HCT116 (cell line): ENCODE measurements at regions not wholly inside any gene's neighbourhood (a gene's known extent, or its start where the extent isn't known, plus 50 kb on each side); places are given as distances from the start of the nearest gene placed in this dataset.

Experiments used
- ATAC-seq: fragments of 200-7000 bp; cut with Tn5 transposase; 2 replicates; pipeline ENCODE4 v1.9.1; 2020; ENCODE audit warnings: mild to moderate bottlenecking, moderate library complexity
- BruUV-seq: library from RNA; stranded (reverse); fragments of 400-500 nt; replicated peaks from 2 replicates; lab custom pipeline; 2021; lab: Mats Ljungman, UMichigan
- CTCF ChIA-PET: fragments of 300-600 bp; sonication (Branson Sonifier 250); formaldehyde crosslinking; loops from one replicate; lab custom pipeline; 2021; ENCODE audit warnings: antibody characterized with exemption; lab: Charles Lee
- POLR2A ChIA-PET: fragments of 300-600, 350-600 bp; sonication (Branson Sonifier 250); formaldehyde crosslinking; loops from one replicate; lab custom pipeline; 2021; ENCODE audit warnings: antibody characterized with exemption; lab: Charles Lee
- RAD21 ChIA-PET, 2 experiments: fragments of 300-600 bp; sonication (Branson Sonifier 250); formaldehyde crosslinking; loops; one replicate each; lab custom pipeline; 2023; ENCODE audit warnings: low total read pairs in 2 of 2; ENCODE audit not compliant: uncharacterized antibody in 2 of 2, unreplicated experiment in 2 of 2, low non-redundant PET in 1 of 2; lab: Charles Lee
- DNase-seq: peaks from one replicate; pipeline ENCODE4 v3.0.0-alpha.2; 2010; ENCODE audit warnings: low read depth, low spot score
- H2AFZ ChIP-seq: fragments of 200-600 bp; shearing (Covaris generic), sonication (generic); 2 replicates; pipeline ENCODE4 v1.6.1; 2017; ENCODE audit warnings: low read depth, mixed run types, mixed read lengths, antibody characterized with exemption, low read length; ENCODE audit not compliant: poor library complexity, severe bottlenecking
- H3K27ac ChIP-seq: 2 replicates; pipeline ENCODE4 v1.5.1; 2012; ENCODE audit warnings: low read depth, low read length
- H3K27me3 ChIP-seq: fragments of 200-600 bp; sonication (generic); 2 replicates; pipeline ENCODE4 v1.6.1; 2016; ENCODE audit warnings: mixed run types, low read length, mixed read lengths; ENCODE audit not compliant: insufficient read depth
- H3K36me3 ChIP-seq, 2 experiments: fragments of 200-500 bp in 1 of 2; fragments of 200-600 bp in 1 of 2; sonication (Bioruptor generic) in 1 of 2; sonication (generic) in 1 of 2; 2 replicates each; pipeline versions ENCODE4 v1.5.1 to v1.6.1; 2014 to 2016; ENCODE audit warnings: low read length in 2 of 2, inconsistent platforms in 1 of 2, mixed read lengths in 1 of 2, mixed run types in 1 of 2; ENCODE audit not compliant: insufficient read depth in 2 of 2, control insufficient read depth in 1 of 2
- H3K4me1 ChIP-seq, 2 experiments: fragments of 200-600 bp in 1 of 2; sonication (generic) in 1 of 2; 2 replicates each; pipeline versions ENCODE4 v1.5.1 to v1.6.1; 2012 to 2017; ENCODE audit warnings: low read length in 2 of 2, inconsistent platforms in 1 of 2, mild to moderate bottlenecking in 1 of 2, mixed read lengths in 1 of 2, mixed run types in 1 of 2, moderate library complexity in 1 of 2; ENCODE audit not compliant: insufficient read depth in 2 of 2, control insufficient read depth in 1 of 2
- H3K4me2 ChIP-seq: fragments of 200-600 bp; sonication (generic); 2 replicates; pipeline ENCODE4 v1.6.1; 2017; ENCODE audit warnings: mixed run types, low read length, mixed read lengths
- H3K4me3 ChIP-seq, 2 experiments: fragments of 200-600 bp in 1 of 2; sonication (generic) in 1 of 2; replicated peaks in 1 of 2; 2 replicates each; pipeline ENCODE4 v1.5.1; 2011 to 2016; ENCODE audit warnings: low read length in 2 of 2, control low read depth in 1 of 2, low read depth in 1 of 2, mild to moderate bottlenecking in 1 of 2, mixed read lengths in 1 of 2, mixed run types in 1 of 2
- H3K79me2 ChIP-seq: fragments of 200-600 bp; sonication (generic); 2 replicates; pipeline ENCODE4 v1.6.1; 2017; ENCODE audit warnings: mild to moderate bottlenecking, mixed run types, low read length, moderate library complexity, mixed read lengths; ENCODE audit not compliant: insufficient read depth
- H3K9ac ChIP-seq: fragments of 200-600 bp; sonication (generic); 2 replicates; pipeline ENCODE4 v1.6.1; 2016; ENCODE audit warnings: low read length, mixed read lengths
- H3K9me2 ChIP-seq: fragments of 200-600 bp; sonication (generic), shearing (Covaris generic); 2 replicates; pipeline ENCODE4 v1.6.1; 2017; ENCODE audit warnings: mixed run types, mild to moderate bottlenecking, moderate library complexity; ENCODE audit not compliant: insufficient read depth
- H3K9me3 ChIP-seq, 2 experiments: fragments of 200-500 bp in 1 of 2; fragments of 200-600 bp in 1 of 2; sonication (Bioruptor generic) in 1 of 2; sonication (generic) in 1 of 2; 2 replicates each; pipeline ENCODE4 v1.6.1; 2014 to 2017; ENCODE audit warnings: low read length in 2 of 2, mixed read lengths in 2 of 2, inconsistent platforms in 1 of 2, low read depth in 1 of 2, mild to moderate bottlenecking in 1 of 2, mixed run types in 1 of 2, moderate library complexity in 1 of 2; ENCODE audit not compliant: control insufficient read depth in 1 of 2, insufficient read depth in 1 of 2
- H4K20me1 ChIP-seq: fragments of 200-600 bp; sonication (generic), shearing (Covaris generic); 2 replicates; pipeline ENCODE4 v1.6.1; 2017; ENCODE audit warnings: mixed run types, mild to moderate bottlenecking, moderate library complexity; ENCODE audit not compliant: insufficient read depth
- CEBPB ChIP-seq: IDR thresholded peaks from 2 replicates; pipeline ENCODE4 v1.6.1; 2012; ENCODE audit warnings: low read depth
- CTCF ChIP-seq, 3 experiments: fragments of 200-600 bp in 1 of 3; sonication (generic) in 1 of 3; IDR thresholded peaks in 2 of 3; conservative IDR thresholded peaks in 1 of 3; 2 replicates each; pipeline ENCODE4 v1.5.1; 2012 to 2017; ENCODE audit warnings: low read depth in 2 of 3, low read length in 2 of 3, antibody characterized with exemption in 1 of 3, borderline replicate concordance in 1 of 3, control low read depth in 1 of 3, mild to moderate bottlenecking in 1 of 3, mixed read lengths in 1 of 3, mixed run types in 1 of 3, moderate library complexity in 1 of 3; ENCODE audit not compliant: insufficient read depth in 1 of 3
- EZH2 ChIP-seq: fragments of 200-600 bp; sonication (generic); IDR thresholded peaks from 2 replicates; pipeline ENCODE4 v1.6.1; 2017; ENCODE audit warnings: antibody characterized with exemption, mixed run types
- FOSL1 ChIP-seq: IDR thresholded peaks from 2 replicates; pipeline ENCODE4 v1.6.1; 2012; ENCODE audit warnings: low read depth
- POLR2A ChIP-seq: IDR thresholded peaks from 2 replicates; pipeline ENCODE4 v1.7.0; 2011; ENCODE audit warnings: borderline replicate concordance; ENCODE audit not compliant: insufficient read depth, insufficient read length; ENCODE audit errors: extremely low read depth
- POLR2AphosphoS5 ChIP-seq: IDR thresholded peaks from 2 replicates; pipeline ENCODE4 v1.6.1; 2011; ENCODE audit warnings: mild to moderate bottlenecking, low read depth, low read length, moderate library complexity
- RAD21 ChIP-seq: IDR thresholded peaks from 2 replicates; pipeline ENCODE4 v1.6.1; 2012; ENCODE audit warnings: low read depth, mild to moderate bottlenecking
- SIN3A ChIP-seq: IDR thresholded peaks from 2 replicates; pipeline ENCODE4 v1.6.1; 2012; ENCODE audit warnings: low read depth
- ZBTB33 ChIP-seq: IDR thresholded peaks from 2 replicates; pipeline ENCODE4 v1.6.1; 2011; ENCODE audit warnings: mild to moderate bottlenecking, low read length, moderate library complexity; ENCODE audit not compliant: insufficient replicate concordance; ENCODE audit errors: extremely low read depth
- intact Hi-C: fragments of 100-400 bp; cut with micrococcal nuclease; formaldehyde crosslinking; loops from 2 replicates; pipeline ENCODE4 v1.10.0; 2022

- TF ChIP-seq ZBTB33, result no peak
- TF ChIP-seq, all 23 proteins: peak for 0
Observed at GRCh38 chr2:59935005-59935404, 618.4 kb downstream of the BCL11A start (continued).

DNA sequence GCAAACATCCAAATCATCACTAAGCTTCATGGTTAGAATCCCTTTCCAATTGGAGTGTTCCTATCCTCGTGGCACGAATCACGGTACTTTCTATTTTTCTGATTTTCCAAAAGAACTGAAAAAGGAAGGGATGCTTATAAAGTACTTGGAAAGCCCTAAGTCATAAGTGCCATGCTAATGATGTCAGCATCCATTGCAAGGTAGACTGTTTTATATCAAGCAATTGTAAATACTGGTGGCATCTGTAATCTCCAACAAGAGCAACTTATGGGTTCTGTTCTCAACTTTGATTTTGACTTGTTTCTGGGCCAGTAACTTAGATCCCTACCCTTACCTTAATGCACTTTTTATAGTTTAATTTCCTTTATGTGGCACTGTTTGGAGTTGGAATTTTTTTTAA, 619.5 kb downstream of the BCL11A start:
- DNase-seq, result no peak
- ChIA-PET RAD21 (no interaction called here), CTCF (no interaction called here), POLR2A (no interaction called here)
- TF ChIP-seq RAD21 (no peak), POLR2AphosphoS5 (no peak), CEBPB (no peak), FOSL1 (no peak), POLR2A (no peak), SIN3A (no peak), EZH2 (no peak), CTCF (IDR thresholded peaks at IDR 0.05 in 2 of 3, conservative IDR thresholded peaks at IDR 0.05 in 1 of 3; ENCODE audit: borderline replicate concordance in 1 of 3, insufficient read depth in 1 of 3, low read depth in 2 of 3, low read length in 2 of 3) (no peak)
- intact Hi-C loops, result no loop called here
- Histone ChIP-seq H3K9me2 (no peaks in the 10 kb centered on the region), H3K27me3 (no peaks in the 10 kb centered on the region), H3K9ac (no peak overlapping the region), H2AFZ (no peak overlapping the region), H3K27ac (no peak overlapping the region), H4K20me1 (no peaks in the 10 kb centered on the region), H3K36me3 (no peaks in the 10 kb centered on the region), H3K79me2 (no peaks in the 10 kb centered on the region), H3K9me3 (no peaks in the 10 kb centered on the region), H3K4me2 (no peak overlapping the region), H3K4me1 (no peaks in the 10 kb centered on the region), H3K4me3 (no peak overlapping the region)
- no TSS peak for BruUV-seq
- no peak for ATAC-seq
